Adrenal gland (tissue), 5 donors: ENCODE measurements at regions not wholly inside any gene's neighbourhood (a gene's known extent, or its start where the extent isn't known, plus 50 kb on each side); places are given as distances from the start of the nearest gene placed in this dataset.

Experiments used
- CTCF ChIP-seq, 6 experiments: fragments of 450-650 bp in 4 of 6; fragments of 200-600 bp in 2 of 6; sonication (generic) in 1 of 6; IDR thresholded peaks; 1 replicate in 5 of 6; 2 replicates in 1 of 6; pipeline versions ENCODE4 v1.5.1 to v1.8.0; 2016 to 2021; ENCODE audit warnings: antibody characterized with exemption in 6 of 6, mild to moderate bottlenecking in 2 of 6, moderate library complexity in 1 of 6
- POLR2A ChIP-seq, 2 donors: fragments of 450-650 bp; IDR thresholded peaks; one replicate each; pipeline ENCODE4 v1.6.1; 2017; ENCODE audit warnings: antibody characterized with exemption in 2 of 2, mild to moderate bottlenecking in 2 of 2, moderate library complexity in 1 of 2
- donor health status: DM: no; HTN: no; CAD: no.

DNA sequence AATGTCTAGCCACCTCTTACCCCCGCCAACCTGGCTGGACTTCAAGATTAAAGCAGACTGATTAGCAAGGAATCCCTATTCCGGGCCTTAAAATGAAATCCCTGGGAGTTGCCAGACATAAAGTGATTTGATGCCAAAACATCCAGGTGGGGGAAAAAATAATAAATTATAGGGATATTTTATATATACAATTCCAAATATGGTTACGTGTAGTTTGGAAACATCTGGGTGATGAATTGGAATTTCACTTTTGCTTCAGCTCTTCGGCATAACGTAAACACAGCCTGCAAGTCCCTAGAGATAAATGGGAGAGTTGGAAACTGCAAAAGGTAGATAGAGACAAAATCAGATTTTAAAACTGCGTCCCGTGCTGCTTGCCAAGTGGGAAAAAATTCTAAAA is 545.5 kb upstream of the MDFIC2 start:
- no peak for TF ChIP-seq POLR2A (IDR thresholded peaks at IDR 0.05)
- TF ChIP-seq CTCF (IDR thresholded peaks at IDR 0.05): no peak
